ENCODE measurements at regions not wholly inside any gene's neighbourhood (a gene's known extent, or its start where the extent isn't known, plus 50 kb on each side); places are given as distances from the start of the nearest gene placed in this dataset.

DNA sequence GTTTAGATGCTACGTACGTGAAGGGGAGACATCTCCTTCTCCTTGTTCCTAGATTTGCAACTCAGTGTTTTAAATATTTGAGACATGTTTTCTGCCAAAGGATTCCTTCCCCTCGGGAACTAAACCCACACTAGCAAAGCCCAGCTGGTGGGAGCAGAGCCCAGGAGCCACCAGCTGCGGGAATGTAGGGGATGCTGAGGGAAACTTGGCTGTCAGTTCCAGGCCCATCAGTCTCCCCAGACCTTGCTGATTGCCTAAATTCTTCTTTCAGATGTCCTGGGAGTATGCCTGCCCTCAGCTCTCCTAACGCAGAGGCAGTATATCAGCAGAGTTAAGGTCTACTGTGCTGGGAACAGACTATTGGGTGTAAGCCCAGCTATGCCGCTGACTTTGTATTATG is 630.0 kb upstream of the TENM3 start:
- CTCF ChIA-PET = no interaction called here
- no peak overlapping the region for H2AK5ac ChIP-seq (ENCODE audit: low read depth, low read length)
- TF ChIP-seq, protein P1, sequence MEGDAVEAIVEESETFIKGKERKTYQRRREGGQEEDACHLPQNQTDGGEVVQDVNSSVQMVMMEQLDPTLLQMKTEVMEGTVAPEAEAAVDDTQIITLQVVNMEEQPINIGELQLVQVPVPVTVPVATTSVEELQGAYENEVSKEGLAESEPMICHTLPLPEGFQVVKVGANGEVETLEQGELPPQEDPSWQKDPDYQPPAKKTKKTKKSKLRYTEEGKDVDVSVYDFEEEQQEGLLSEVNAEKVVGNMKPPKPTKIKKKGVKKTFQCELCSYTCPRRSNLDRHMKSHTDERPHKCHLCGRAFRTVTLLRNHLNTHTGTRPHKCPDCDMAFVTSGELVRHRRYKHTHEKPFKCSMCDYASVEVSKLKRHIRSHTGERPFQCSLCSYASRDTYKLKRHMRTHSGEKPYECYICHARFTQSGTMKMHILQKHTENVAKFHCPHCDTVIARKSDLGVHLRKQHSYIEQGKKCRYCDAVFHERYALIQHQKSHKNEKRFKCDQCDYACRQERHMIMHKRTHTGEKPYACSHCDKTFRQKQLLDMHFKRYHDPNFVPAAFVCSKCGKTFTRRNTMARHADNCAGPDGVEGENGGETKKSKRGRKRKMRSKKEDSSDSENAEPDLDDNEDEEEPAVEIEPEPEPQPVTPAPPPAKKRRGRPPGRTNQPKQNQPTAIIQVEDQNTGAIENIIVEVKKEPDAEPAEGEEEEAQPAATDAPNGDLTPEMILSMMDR (conservative IDR thresholded peaks at IDR 0.05; ENCODE audit: low read depth, low read length) = no peak
- TF ChIP-seq CHD1 (IDR thresholded peaks at IDR 0.05; ENCODE audit: low read depth, low read length) (no peak), MXI1 (IDR thresholded peaks at IDR 0.05; ENCODE audit: borderline replicate concordance, low read depth, low read length) (no peak), RAD21 (IDR thresholded peaks at IDR 0.05; ENCODE audit: low read length) (no peak), CEBPB (IDR thresholded peaks at IDR 0.05; ENCODE audit: low read depth, low read length) (no peak), MAFK (IDR thresholded peaks at IDR 0.05; ENCODE audit: low read depth, low read length) (no peak), RCOR1 (IDR thresholded peaks at IDR 0.05; ENCODE audit: insufficient replicate concordance, low read length) (no peak), RFX5 (IDR thresholded peaks at IDR 0.05; ENCODE audit: low read depth, low read length) (no peak), POLR2A (IDR thresholded peaks at IDR 0.05; ENCODE audit: low read depth, low read length) (no peak), BHLHE40 (IDR thresholded peaks at IDR 0.05; ENCODE audit: low read depth, low read length) (no peak), FOS (IDR thresholded peaks at IDR 0.05; ENCODE audit: low read depth, low read length) (no peak), SMC3 (IDR thresholded peaks at IDR 0.05; ENCODE audit: low read depth, low read length) (no peak), MAZ (IDR thresholded peaks at IDR 0.05; ENCODE audit: borderline replicate concordance, low read depth, low read length) (no peak), NFE2L2 (IDR thresholded peaks at IDR 0.05; ENCODE audit: low read depth, low read length) (no peak)
- TF ChIP-seq, protein P2, sequence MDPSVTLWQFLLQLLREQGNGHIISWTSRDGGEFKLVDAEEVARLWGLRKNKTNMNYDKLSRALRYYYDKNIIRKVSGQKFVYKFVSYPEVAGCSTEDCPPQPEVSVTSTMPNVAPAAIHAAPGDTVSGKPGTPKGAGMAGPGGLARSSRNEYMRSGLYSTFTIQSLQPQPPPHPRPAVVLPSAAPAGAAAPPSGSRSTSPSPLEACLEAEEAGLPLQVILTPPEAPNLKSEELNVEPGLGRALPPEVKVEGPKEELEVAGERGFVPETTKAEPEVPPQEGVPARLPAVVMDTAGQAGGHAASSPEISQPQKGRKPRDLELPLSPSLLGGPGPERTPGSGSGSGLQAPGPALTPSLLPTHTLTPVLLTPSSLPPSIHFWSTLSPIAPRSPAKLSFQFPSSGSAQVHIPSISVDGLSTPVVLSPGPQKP (IDR thresholded peaks at IDR 0.05; ENCODE audit: borderline replicate concordance, low read depth, low read length) = no peak
- TF ChIP-seq, protein P3, sequence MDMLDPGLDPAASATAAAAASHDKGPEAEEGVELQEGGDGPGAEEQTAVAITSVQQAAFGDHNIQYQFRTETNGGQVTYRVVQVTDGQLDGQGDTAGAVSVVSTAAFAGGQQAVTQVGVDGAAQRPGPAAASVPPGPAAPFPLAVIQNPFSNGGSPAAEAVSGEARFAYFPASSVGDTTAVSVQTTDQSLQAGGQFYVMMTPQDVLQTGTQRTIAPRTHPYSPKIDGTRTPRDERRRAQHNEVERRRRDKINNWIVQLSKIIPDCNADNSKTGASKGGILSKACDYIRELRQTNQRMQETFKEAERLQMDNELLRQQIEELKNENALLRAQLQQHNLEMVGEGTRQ (IDR thresholded peaks at IDR 0.05; ENCODE audit: low read depth, low read length) = no peak
- H2BK20ac ChIP-seq (ENCODE audit: low read depth, low read length) = no peak overlapping the region
- H4K5ac ChIP-seq (ENCODE audit: low read depth, low read length) = no peak overlapping the region
- H3K9ac ChIP-seq (ENCODE audit: low read depth, low read length) = no peak overlapping the region
- H3K9me1 ChIP-seq (ENCODE audit: insufficient read depth, low read length) = no peaks in the 10 kb centered on the region
- in situ Hi-C loops (cut with MboI; ENCODE audit: low sequenced_read_pairs) = no loop called here
- no peak overlapping the region for H4K91ac ChIP-seq (ENCODE audit: insufficient read depth, low read depth, low read length)
- H3K4ac ChIP-seq (ENCODE audit: low read depth, low read length) = no peak overlapping the region
- 0 out of 4 replicates have a peak overlapping the region, but pooled peaks of 1 of the 2 experiments have one; percentile 12 for H4K8ac ChIP-seq (ENCODE audit: low read depth in 2 of 2, low read length in 2 of 2)
- DNase-seq = no peak
- no CpG with 5 or more reads among the region's 6 CpGs for WGBS, 2 experiments (ENCODE audit: extremely low coverage in 2 of 2, insufficient read length in 1 of 2)
- no TSS peak for BruUV-seq (replicated peaks)
- H3K27ac ChIP-seq (ENCODE audit: insufficient read depth, low read length) = no peak overlapping the region
- H3K56ac ChIP-seq (ENCODE audit: extremely low read depth, insufficient read depth, low read length) = no peak overlapping the region
- POLR2A ChIA-PET (ENCODE audit: unreplicated experiment) = interaction anchor here (0.5 kb wide), 1 partner anchor 72 kb away, joined by 5 read pairs; no protein-coding TSS in a partner anchor
- no peak overlapping the region; the same call in 1 of the 2 replicates for H3K14ac ChIP-seq (replicated peaks; ENCODE audit: low read depth, low read length)
- intact Hi-C loops (cut with micrococcal nuclease) = no loop called here
- H3K4me2 ChIP-seq (ENCODE audit: low read depth, low read length) = no peak overlapping the region
- H2AFZ ChIP-seq (replicated peaks; ENCODE audit: low read length, poor library complexity) = peak overlapping the region; percentile 56
- no peak overlapping the region for H3K4me3 ChIP-seq (ENCODE audit: insufficient read depth, low read depth, low read length)
- ATAC-seq (ENCODE audit: low read depth) = no peak
- H2BK120ac ChIP-seq (ENCODE audit: low read depth, low read length) = no peak overlapping the region
- H3K27me3 ChIP-seq (ENCODE audit: control insufficient read depth, insufficient read depth, low read length) = no peaks in the 10 kb centered on the region
- no peaks in the 10 kb centered on the region for H3K9me3 ChIP-seq (ENCODE audit: control insufficient read depth, insufficient read depth, low read length)
- no peaks in the 10 kb centered on the region for H3K79me1 ChIP-seq (ENCODE audit: low read depth in 1 of 2, low read length in 2 of 2)
- no peaks in the 10 kb centered on the region for H3K36me3 ChIP-seq (ENCODE audit: control insufficient read depth, insufficient read depth, low read length)
- dilution Hi-C loops (cut with HindIII; ENCODE audit: low sequenced_read_pairs, unreplicated experiment) = no loop called here
- H4K20me1 ChIP-seq (ENCODE audit: insufficient read depth, low read length) = no peaks in the 10 kb centered on the region
- no peak overlapping the region for H2BK5ac ChIP-seq (ENCODE audit: low read depth, low read length, poor library complexity, severe bottlenecking)
- no peak overlapping the region for H2BK15ac ChIP-seq (ENCODE audit: low read depth, low read length)
- peaks cover 2% of the 10 kb centered on the region for H3K4me1 ChIP-seq (ENCODE audit: control insufficient read depth, insufficient read depth, low read length)
- H2AK9ac ChIP-seq (replicated peaks; ENCODE audit: low read depth, low read length, poor library complexity) = peak overlapping the region; percentile 57
- H3K23ac ChIP-seq (ENCODE audit: low read depth, low read length) = no peak overlapping the region
- H3K18ac ChIP-seq (ENCODE audit: low read depth, low read length) = no peak overlapping the region

Data from IMR-90 (cell line).